Liver (tissue), 3 donors: ENCODE measurements at regions not wholly inside any gene's neighbourhood (a gene's known extent, or its start where the extent isn't known, plus 50 kb on each side); places are given as distances from the start of the nearest gene placed in this dataset.

Experiments
- ATF3 ChIP-seq: IDR thresholded peaks from 2 replicates; pipeline ENCODE4 v1.6.1; 2016; ENCODE audit warnings: antibody characterized with exemption
- CTCF ChIP-seq: fragments of 150-350 bp; IDR thresholded peaks from 2 replicates; pipeline ENCODE4 v1.5.1; 2017; ENCODE audit warnings: improper control_type of control experiment, low read depth, low read length; ENCODE audit not compliant: missing input control
- EGR1 ChIP-seq, 2 donors: IDR thresholded peaks; 2 replicates each; pipeline ENCODE4 v1.6.1; 2016 to 2018; ENCODE audit warnings: antibody characterized with exemption in 2 of 2, low read depth in 2 of 2
- FOXA1 ChIP-seq: IDR thresholded peaks from 2 replicates; pipeline ENCODE4 v1.6.1; 2016; ENCODE audit warnings: antibody characterized with exemption
- GABPA ChIP-seq, 2 donors: IDR thresholded peaks in 1 of 2; conservative IDR thresholded peaks in 1 of 2; 2 replicates each; pipeline ENCODE4 v1.6.1; 2016; ENCODE audit warnings: antibody characterized with exemption in 2 of 2, mild to moderate bottlenecking in 1 of 2, moderate library complexity in 1 of 2
- HNF4G ChIP-seq: IDR thresholded peaks from 2 replicates; pipeline ENCODE4 v1.6.1; 2016; ENCODE audit warnings: antibody characterized with exemption
- JUND ChIP-seq, 2 donors: IDR thresholded peaks; 2 replicates each; pipeline ENCODE4 v1.6.1; 2016; ENCODE audit warnings: antibody characterized with exemption in 2 of 2
- RAD21 ChIP-seq, 2 donors: IDR thresholded peaks; 2 replicates each; pipeline ENCODE4 v1.6.1; 2016; ENCODE audit warnings: antibody characterized with exemption in 2 of 2, mild to moderate bottlenecking in 2 of 2
- TAF1 ChIP-seq: conservative IDR thresholded peaks from 2 replicates; pipeline ENCODE4 v1.6.1; 2016; ENCODE audit warnings: antibody characterized with exemption, mild to moderate bottlenecking
- YY1 ChIP-seq: IDR thresholded peaks from 2 replicates; pipeline ENCODE4 v1.6.1; 2016; ENCODE audit warnings: antibody characterized with exemption, mild to moderate bottlenecking
- TF ChIP-seq, protein P1 (sequence below): IDR thresholded peaks from 2 replicates; pipeline ENCODE4 v1.6.1; 2016; ENCODE audit warnings: antibody characterized with exemption, mild to moderate bottlenecking
- TF ChIP-seq, protein P2 (sequence below): IDR thresholded peaks from 2 replicates; pipeline ENCODE4 v1.6.1; 2016; ENCODE audit warnings: antibody characterized with exemption
- donor health status: healthy.
- donor health status: healthy.

DNA sequence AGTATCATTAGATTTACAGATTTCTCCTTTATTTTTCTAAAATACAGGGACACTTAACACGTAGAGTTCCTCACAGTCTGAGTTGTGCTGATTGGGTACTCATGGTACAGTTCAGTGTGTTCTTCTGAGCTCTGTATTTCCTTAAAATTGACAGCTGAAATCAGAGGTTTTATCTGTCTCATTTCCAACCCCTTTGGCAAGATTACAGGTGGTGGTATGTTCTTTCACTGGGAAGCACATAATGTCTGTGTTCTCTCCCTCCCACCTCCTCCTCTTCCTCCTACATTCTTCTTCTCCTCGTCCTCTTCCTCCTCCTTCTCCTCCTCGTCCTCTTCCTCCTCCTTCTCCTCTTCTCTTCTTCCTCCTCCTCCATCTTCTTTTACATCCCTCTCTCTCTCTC is 99.5 kb upstream of the EEPD1 start:
- TF ChIP-seq HNF4G (no peak), CTCF (no peak), TAF1 (no peak), YY1 (no peak), ATF3 (no peak), FOXA1 (no peak), RAD21 (IDR thresholded peaks at IDR 0.05) (no peak), JUND (IDR thresholded peaks at IDR 0.05) (no peak), EGR1 (IDR thresholded peaks at IDR 0.05; ENCODE audit: low read depth in 2 of 2) (no peak), GABPA (IDR thresholded peaks at IDR 0.05 in 1 of 2, conservative IDR thresholded peaks at IDR 0.05 in 1 of 2) (no peak)
- TF ChIP-seq, protein P1, sequence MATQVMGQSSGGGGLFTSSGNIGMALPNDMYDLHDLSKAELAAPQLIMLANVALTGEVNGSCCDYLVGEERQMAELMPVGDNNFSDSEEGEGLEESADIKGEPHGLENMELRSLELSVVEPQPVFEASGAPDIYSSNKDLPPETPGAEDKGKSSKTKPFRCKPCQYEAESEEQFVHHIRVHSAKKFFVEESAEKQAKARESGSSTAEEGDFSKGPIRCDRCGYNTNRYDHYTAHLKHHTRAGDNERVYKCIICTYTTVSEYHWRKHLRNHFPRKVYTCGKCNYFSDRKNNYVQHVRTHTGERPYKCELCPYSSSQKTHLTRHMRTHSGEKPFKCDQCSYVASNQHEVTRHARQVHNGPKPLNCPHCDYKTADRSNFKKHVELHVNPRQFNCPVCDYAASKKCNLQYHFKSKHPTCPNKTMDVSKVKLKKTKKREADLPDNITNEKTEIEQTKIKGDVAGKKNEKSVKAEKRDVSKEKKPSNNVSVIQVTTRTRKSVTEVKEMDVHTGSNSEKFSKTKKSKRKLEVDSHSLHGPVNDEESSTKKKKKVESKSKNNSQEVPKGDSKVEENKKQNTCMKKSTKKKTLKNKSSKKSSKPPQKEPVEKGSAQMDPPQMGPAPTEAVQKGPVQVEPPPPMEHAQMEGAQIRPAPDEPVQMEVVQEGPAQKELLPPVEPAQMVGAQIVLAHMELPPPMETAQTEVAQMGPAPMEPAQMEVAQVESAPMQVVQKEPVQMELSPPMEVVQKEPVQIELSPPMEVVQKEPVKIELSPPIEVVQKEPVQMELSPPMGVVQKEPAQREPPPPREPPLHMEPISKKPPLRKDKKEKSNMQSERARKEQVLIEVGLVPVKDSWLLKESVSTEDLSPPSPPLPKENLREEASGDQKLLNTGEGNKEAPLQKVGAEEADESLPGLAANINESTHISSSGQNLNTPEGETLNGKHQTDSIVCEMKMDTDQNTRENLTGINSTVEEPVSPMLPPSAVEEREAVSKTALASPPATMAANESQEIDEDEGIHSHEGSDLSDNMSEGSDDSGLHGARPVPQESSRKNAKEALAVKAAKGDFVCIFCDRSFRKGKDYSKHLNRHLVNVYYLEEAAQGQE, result no peak
- TF ChIP-seq, protein P2, sequence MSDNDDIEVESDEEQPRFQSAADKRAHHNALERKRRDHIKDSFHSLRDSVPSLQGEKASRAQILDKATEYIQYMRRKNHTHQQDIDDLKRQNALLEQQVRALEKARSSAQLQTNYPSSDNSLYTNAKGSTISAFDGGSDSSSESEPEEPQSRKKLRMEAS, result no peak
